Thyroid gland (tissue), 4 donors: ENCODE measurements at regions not wholly inside any gene's neighbourhood (a gene's known extent, or its start where the extent isn't known, plus 50 kb on each side); places are given as distances from the start of the nearest gene placed in this dataset.

Experiments
- POLR2A ChIP-seq, 2 donors: fragments of 450-650 bp; IDR thresholded peaks; one replicate each; pipeline ENCODE4 v1.6.1; 2017; ENCODE audit warnings: antibody characterized with exemption in 2 of 2, mild to moderate bottlenecking in 2 of 2, moderate library complexity in 1 of 2
- TF ChIP-seq, protein P1 (sequence below), 6 experiments: fragments of 200-600 bp in 3 of 6; fragments of 450-650 bp in 3 of 6; sonication (generic) in 3 of 6; IDR thresholded peaks; one replicate each; pipeline ENCODE4 v1.5.1; 2016 to 2019; ENCODE audit warnings: antibody characterized with exemption in 6 of 6, mild to moderate bottlenecking in 2 of 6, inconsistent platforms in 1 of 6, moderate library complexity in 1 of 6

DNA sequence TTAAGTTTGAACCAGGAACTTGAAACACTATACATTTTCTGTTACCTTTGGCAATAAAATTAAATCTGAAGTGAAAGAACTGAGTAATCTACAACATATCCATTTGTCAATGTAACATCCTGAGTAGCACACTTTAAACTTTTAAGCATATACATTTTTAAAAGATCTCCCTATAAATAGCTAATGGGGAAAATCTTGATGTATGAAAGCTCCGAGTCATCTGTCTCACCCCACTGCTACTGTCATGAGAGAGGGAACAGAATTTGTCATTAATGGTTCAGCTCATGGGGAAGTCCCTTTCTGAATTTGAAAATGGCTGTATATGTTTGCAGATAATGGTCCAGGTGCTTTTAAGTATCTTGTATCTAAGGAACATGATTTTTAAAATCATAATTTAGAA is 55.2 kb upstream of the NOX3 start:
- TF ChIP-seq, protein P1, sequence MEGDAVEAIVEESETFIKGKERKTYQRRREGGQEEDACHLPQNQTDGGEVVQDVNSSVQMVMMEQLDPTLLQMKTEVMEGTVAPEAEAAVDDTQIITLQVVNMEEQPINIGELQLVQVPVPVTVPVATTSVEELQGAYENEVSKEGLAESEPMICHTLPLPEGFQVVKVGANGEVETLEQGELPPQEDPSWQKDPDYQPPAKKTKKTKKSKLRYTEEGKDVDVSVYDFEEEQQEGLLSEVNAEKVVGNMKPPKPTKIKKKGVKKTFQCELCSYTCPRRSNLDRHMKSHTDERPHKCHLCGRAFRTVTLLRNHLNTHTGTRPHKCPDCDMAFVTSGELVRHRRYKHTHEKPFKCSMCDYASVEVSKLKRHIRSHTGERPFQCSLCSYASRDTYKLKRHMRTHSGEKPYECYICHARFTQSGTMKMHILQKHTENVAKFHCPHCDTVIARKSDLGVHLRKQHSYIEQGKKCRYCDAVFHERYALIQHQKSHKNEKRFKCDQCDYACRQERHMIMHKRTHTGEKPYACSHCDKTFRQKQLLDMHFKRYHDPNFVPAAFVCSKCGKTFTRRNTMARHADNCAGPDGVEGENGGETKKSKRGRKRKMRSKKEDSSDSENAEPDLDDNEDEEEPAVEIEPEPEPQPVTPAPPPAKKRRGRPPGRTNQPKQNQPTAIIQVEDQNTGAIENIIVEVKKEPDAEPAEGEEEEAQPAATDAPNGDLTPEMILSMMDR (IDR thresholded peaks at IDR 0.05): no peak
- no peak for TF ChIP-seq POLR2A (IDR thresholded peaks at IDR 0.05)
